ENCODE measurements at regions not wholly inside any gene's neighbourhood (a gene's known extent, or its start where the extent isn't known, plus 50 kb on each side); places are given as distances from the start of the nearest gene placed in this dataset.

DNA sequence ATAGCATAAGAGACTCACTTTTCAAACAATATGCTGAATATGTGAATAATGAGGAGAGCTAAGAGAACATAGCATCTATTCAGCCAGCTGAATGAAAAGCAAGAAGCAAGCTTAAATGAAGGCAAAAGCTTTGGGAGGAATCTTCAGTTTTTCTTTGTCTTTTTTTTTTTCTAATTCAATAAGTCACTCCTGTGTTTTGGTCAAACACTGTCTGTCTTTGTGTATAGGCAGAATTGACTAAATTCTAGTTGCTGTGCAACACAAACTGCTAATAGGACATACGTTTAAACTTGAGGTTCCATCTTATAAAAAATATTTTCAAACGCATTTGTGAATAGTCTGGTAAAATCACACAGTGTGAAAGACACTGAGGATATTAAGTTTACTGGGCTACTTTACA, 156.9 kb upstream of the KCNN2 start:
- H3K9me2 ChIP-seq (ENCODE audit: insufficient read depth), result no peaks in the 10 kb centered on the region
- H2AFZ ChIP-seq (ENCODE audit: low read depth, low read length, poor library complexity, severe bottlenecking), result no peak overlapping the region
- H3K9ac ChIP-seq (ENCODE audit: low read length), result no peak overlapping the region
- no TSS peak for BruUV-seq (replicated peaks)
- H3K27ac ChIP-seq (ENCODE audit: low read depth, low read length), result no peak overlapping the region
- H3K27me3 ChIP-seq (ENCODE audit: insufficient read depth, low read length), result peaks cover 10% of the 10 kb centered on the region
- CTCF ChIA-PET, result no interaction called here
- H3K4me2 ChIP-seq (ENCODE audit: low read length), result no peak overlapping the region
- RAD21 ChIA-PET (ENCODE audit: low non-redundant PET in 1 of 2, low total read pairs in 2 of 2, uncharacterized antibody in 2 of 2, unreplicated experiment in 2 of 2), result no interaction called here
- H3K36me3 ChIP-seq (ENCODE audit: control insufficient read depth in 1 of 2, insufficient read depth in 2 of 2, low read length in 2 of 2), result no peaks in the 10 kb centered on the region
- no peak overlapping the region for H3K4me3 ChIP-seq (replicated peaks in 1 of 2; ENCODE audit: low read depth in 1 of 2, low read length in 2 of 2)
- no peaks in the 10 kb centered on the region for H3K9me3 ChIP-seq (ENCODE audit: control insufficient read depth in 1 of 2, insufficient read depth in 1 of 2, low read depth in 1 of 2, low read length in 2 of 2)
- no peaks in the 10 kb centered on the region for H3K79me2 ChIP-seq (ENCODE audit: insufficient read depth, low read length)
- intact Hi-C loops (cut with micrococcal nuclease), result no loop called here
- TF ChIP-seq, protein P1, sequence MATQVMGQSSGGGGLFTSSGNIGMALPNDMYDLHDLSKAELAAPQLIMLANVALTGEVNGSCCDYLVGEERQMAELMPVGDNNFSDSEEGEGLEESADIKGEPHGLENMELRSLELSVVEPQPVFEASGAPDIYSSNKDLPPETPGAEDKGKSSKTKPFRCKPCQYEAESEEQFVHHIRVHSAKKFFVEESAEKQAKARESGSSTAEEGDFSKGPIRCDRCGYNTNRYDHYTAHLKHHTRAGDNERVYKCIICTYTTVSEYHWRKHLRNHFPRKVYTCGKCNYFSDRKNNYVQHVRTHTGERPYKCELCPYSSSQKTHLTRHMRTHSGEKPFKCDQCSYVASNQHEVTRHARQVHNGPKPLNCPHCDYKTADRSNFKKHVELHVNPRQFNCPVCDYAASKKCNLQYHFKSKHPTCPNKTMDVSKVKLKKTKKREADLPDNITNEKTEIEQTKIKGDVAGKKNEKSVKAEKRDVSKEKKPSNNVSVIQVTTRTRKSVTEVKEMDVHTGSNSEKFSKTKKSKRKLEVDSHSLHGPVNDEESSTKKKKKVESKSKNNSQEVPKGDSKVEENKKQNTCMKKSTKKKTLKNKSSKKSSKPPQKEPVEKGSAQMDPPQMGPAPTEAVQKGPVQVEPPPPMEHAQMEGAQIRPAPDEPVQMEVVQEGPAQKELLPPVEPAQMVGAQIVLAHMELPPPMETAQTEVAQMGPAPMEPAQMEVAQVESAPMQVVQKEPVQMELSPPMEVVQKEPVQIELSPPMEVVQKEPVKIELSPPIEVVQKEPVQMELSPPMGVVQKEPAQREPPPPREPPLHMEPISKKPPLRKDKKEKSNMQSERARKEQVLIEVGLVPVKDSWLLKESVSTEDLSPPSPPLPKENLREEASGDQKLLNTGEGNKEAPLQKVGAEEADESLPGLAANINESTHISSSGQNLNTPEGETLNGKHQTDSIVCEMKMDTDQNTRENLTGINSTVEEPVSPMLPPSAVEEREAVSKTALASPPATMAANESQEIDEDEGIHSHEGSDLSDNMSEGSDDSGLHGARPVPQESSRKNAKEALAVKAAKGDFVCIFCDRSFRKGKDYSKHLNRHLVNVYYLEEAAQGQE (IDR thresholded peaks at IDR 0.05; ENCODE audit: low read depth), result no peak
- TF ChIP-seq, protein P2, sequence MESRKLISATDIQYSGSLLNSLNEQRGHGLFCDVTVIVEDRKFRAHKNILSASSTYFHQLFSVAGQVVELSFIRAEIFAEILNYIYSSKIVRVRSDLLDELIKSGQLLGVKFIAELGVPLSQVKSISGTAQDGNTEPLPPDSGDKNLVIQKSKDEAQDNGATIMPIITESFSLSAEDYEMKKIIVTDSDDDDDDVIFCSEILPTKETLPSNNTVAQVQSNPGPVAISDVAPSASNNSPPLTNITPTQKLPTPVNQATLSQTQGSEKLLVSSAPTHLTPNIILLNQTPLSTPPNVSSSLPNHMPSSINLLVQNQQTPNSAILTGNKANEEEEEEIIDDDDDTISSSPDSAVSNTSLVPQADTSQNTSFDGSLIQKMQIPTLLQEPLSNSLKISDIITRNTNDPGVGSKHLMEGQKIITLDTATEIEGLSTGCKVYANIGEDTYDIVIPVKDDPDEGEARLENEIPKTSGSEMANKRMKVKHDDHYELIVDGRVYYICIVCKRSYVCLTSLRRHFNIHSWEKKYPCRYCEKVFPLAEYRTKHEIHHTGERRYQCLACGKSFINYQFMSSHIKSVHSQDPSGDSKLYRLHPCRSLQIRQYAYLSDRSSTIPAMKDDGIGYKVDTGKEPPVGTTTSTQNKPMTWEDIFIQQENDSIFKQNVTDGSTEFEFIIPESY (IDR thresholded peaks at IDR 0.05; ENCODE audit: extremely low read depth, insufficient replicate concordance, low read length), result no peak
- TF ChIP-seq ELF1 (IDR thresholded peaks at IDR 0.05; ENCODE audit: borderline replicate concordance, low read depth) (no peak), SP1 (IDR thresholded peaks at IDR 0.05; ENCODE audit: low read depth) (no peak), EZH2phosphoT487 (IDR thresholded peaks at IDR 0.05; ENCODE audit: borderline replicate concordance) (no peak), POLR2AphosphoS5 (IDR thresholded peaks at IDR 0.05; ENCODE audit: low read depth, low read length) (no peak), ZFX (IDR thresholded peaks at IDR 0.05) (no peak), SIN3A (IDR thresholded peaks at IDR 0.05; ENCODE audit: low read depth) (no peak), RAD21 (IDR thresholded peaks at IDR 0.05; ENCODE audit: low read depth) (no peak), EZH2 (IDR thresholded peaks at IDR 0.05) (no peak), SRF (IDR thresholded peaks at IDR 0.05; ENCODE audit: low read depth) (no peak), FOSL1 (IDR thresholded peaks at IDR 0.05; ENCODE audit: low read depth) (no peak), ZNF274 (IDR thresholded peaks at IDR 0.05; ENCODE audit: low read depth, low read length) (no peak)
- TF ChIP-seq, protein P3, sequence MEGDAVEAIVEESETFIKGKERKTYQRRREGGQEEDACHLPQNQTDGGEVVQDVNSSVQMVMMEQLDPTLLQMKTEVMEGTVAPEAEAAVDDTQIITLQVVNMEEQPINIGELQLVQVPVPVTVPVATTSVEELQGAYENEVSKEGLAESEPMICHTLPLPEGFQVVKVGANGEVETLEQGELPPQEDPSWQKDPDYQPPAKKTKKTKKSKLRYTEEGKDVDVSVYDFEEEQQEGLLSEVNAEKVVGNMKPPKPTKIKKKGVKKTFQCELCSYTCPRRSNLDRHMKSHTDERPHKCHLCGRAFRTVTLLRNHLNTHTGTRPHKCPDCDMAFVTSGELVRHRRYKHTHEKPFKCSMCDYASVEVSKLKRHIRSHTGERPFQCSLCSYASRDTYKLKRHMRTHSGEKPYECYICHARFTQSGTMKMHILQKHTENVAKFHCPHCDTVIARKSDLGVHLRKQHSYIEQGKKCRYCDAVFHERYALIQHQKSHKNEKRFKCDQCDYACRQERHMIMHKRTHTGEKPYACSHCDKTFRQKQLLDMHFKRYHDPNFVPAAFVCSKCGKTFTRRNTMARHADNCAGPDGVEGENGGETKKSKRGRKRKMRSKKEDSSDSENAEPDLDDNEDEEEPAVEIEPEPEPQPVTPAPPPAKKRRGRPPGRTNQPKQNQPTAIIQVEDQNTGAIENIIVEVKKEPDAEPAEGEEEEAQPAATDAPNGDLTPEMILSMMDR (IDR thresholded peaks at IDR 0.05 in 2 of 3, conservative IDR thresholded peaks at IDR 0.05 in 1 of 3; ENCODE audit: borderline replicate concordance in 1 of 3, insufficient read depth in 1 of 3, low read depth in 2 of 3, low read length in 2 of 3), result no peak
- TF ChIP-seq, protein P4, sequence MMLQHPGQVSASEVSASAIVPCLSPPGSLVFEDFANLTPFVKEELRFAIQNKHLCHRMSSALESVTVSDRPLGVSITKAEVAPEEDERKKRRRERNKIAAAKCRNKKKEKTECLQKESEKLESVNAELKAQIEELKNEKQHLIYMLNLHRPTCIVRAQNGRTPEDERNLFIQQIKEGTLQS (IDR thresholded peaks at IDR 0.05), result no peak
- no peaks in the 10 kb centered on the region for H4K20me1 ChIP-seq (ENCODE audit: insufficient read depth)
- ATAC-seq (no peak), DNase-seq (ENCODE audit: low read depth, low spot score) (no peak)
- POLR2A ChIA-PET, result no interaction called here
- H3K4me1 ChIP-seq (ENCODE audit: control insufficient read depth in 1 of 2, insufficient read depth in 2 of 2, low read length in 2 of 2), result no peaks in the 10 kb centered on the region
